Neutrophil (primary cell): ENCODE measurements at regions not wholly inside any gene's neighbourhood (a gene's known extent, or its start where the extent isn't known, plus 50 kb on each side); places are given as distances from the start of the nearest gene placed in this dataset.
"Not testable (repeated sequence)": the region's sequence is repeated elsewhere in the genome, so short reads cannot be mapped to it uniquely, and the experiment has no call there.

Experiments
- H3K27ac ChIP-seq: fragments of 200-600 bp; sonication (generic); 2 replicates; pipeline ENCODE4 v1.5.1; 2016; ENCODE audit warnings: mild to moderate bottlenecking, moderate library complexity
- H3K27me3 ChIP-seq: fragments of 200-600 bp; sonication (generic); 2 replicates; pipeline ENCODE4 v1.6.0; 2016; ENCODE audit warnings: mild to moderate bottlenecking
- H3K36me3 ChIP-seq: fragments of 200-600 bp; sonication (generic); 2 replicates; pipeline ENCODE4 v1.5.1; 2017
- H3K4me1 ChIP-seq, 2 experiments: fragments of 200-600 bp in 1 of 2; sonication (generic) in 1 of 2; 1 replicate in 1 of 2; 2 replicates in 1 of 2; pipeline versions ENCODE4 v1.5.1 to v1.6.1; 2013 to 2016; ENCODE audit warnings: low read depth in 1 of 2, low read length in 1 of 2, mild to moderate bottlenecking in 1 of 2, moderate library complexity in 1 of 2; ENCODE audit not compliant: control insufficient read depth in 1 of 2, insufficient read depth in 1 of 2
- H3K4me3 ChIP-seq, 2 experiments: fragments of 200-600 bp in 1 of 2; sonication (generic) in 1 of 2; 1 replicate in 1 of 2; 2 replicates in 1 of 2; pipeline ENCODE4 v1.5.1; 2013 to 2016; ENCODE audit warnings: low read depth in 1 of 2, low read length in 1 of 2, mild to moderate bottlenecking in 1 of 2, moderate library complexity in 1 of 2
- H3K9me3 ChIP-seq: fragments of 200-600 bp; sonication (generic); 2 replicates; pipeline ENCODE4 v1.5.1; 2016
- CTCF ChIP-seq: fragments of 200-600 bp; sonication (generic); IDR thresholded peaks from 2 replicates; pipeline ENCODE4 v1.5.1; 2016; ENCODE audit warnings: antibody characterized with exemption

GRCh38 chr19:13633109-13633508 lies 126.8 kb upstream of the CACNA1A start:
- H3K27ac ChIP-seq = no peak overlapping the region
- no peaks in the 10 kb centered on the region for H3K4me1 ChIP-seq

GRCh38 chr19:13632164-13632563 lies 125.9 kb upstream of the CACNA1A start:
- not testable (repeated sequence) for H3K36me3 ChIP-seq, H3K4me3 ChIP-seq, H3K27me3 ChIP-seq, H3K9me3 ChIP-seq, H3K4me1 ChIP-seq, H3K27ac ChIP-seq

More at GRCh38 chr19:13633109-13633508, 126.8 kb upstream of the CACNA1A start:
- Histone ChIP-seq H3K4me3 (no peak overlapping the region), H3K36me3 (no peaks in the 10 kb centered on the region), H3K27me3 (no peaks in the 10 kb centered on the region), H3K9me3 (no peaks in the 10 kb centered on the region)
- no peak for TF ChIP-seq CTCF

DNA sequence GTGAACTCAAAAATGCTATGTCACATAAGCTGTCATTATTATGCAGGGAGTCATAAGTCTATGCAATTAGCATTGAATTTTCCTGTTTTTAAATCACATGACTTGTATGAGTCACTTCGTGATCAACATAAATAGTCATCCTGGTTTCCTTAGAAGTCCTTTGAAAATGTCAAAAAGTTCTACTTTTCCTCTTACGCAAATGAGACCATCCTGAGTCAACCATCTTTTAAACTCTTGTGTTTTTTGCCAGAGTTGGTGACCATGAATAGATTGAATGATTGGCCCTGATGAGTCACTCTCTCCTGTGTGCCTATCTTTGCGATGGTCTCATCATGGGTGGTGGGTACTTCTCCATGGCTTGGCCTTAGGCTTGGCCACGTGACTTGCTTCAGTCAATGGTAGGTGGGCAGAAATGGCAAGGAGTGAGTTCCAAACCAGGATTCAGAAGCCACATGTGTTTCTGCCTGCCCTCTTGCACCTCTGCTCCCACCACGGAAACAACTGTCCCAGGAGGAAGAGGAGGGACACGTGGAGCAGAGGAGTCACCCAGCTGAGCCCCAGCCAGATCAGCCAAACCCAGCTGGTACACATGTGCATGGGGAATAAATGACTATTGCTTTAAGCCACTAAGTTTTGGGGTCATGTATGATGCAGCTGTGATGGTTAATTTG lies 123.5 kb upstream of the CACNA1A start:
- Histone ChIP-seq H3K4me3 (no peak overlapping the region), H3K4me1 (no peaks in the 10 kb centered on the region), H3K9me3 (no peaks in the 10 kb centered on the region), H3K27me3 (peaks cover 15% of the 10 kb centered on the region), H3K36me3 (no peaks in the 10 kb centered on the region), H3K27ac (no peak overlapping the region)
- no peak for TF ChIP-seq CTCF

- no peak for TF ChIP-seq CTCF
- H3K4me1 ChIP-seq = no peaks in the 10 kb centered on the region
- H3K9me3 ChIP-seq = no peaks in the 10 kb centered on the region
- no peaks in the 10 kb centered on the region for H3K36me3 ChIP-seq
- no peak overlapping the region for H3K27ac ChIP-seq
- peaks cover 38% of the 10 kb centered on the region for H3K27me3 ChIP-seq
- H3K4me3 ChIP-seq = no peak overlapping the region
Measured at GRCh38 chr19:13627531-13627930, 121.3 kb upstream of the CACNA1A start.

GRCh38 chr19:13623716-13624710 lies 117.7 kb upstream of the CACNA1A start:
- no peak for TF ChIP-seq CTCF
- Histone ChIP-seq H3K27me3 (peaks cover 42% of the 10 kb centered on the region), H3K4me3 (no peak overlapping the region), H3K36me3 (no peaks in the 10 kb centered on the region), H3K4me1 (no peaks in the 10 kb centered on the region), H3K27ac (no peak overlapping the region), H3K9me3 (no peaks in the 10 kb centered on the region)
